ENCODE measurements at regions not wholly inside any gene's neighbourhood (a gene's known extent, or its start where the extent isn't known, plus 50 kb on each side); places are given as distances from the start of the nearest gene placed in this dataset.

GRCh38 chr5:124918618-124919017, 172.2 kb upstream of the ZNF608 start:
- TF ChIP-seq JUND (IDR thresholded peaks at IDR 0.05; ENCODE audit: low read depth), result no peak
- in situ Hi-C loops (cut with HindIII; ENCODE audit: low pct_unique_long_range_greater_than_20kb, low sequenced_read_pairs), result no loop called here

GRCh38 chr5:124919076-124919475, 172.6 kb upstream of the ZNF608 start:
- no peak for TF ChIP-seq JUND (IDR thresholded peaks at IDR 0.05; ENCODE audit: low read depth)
- no peak for DNase-seq (ENCODE audit: low read depth in 1 of 2, low spot score in 1 of 2)
- in situ Hi-C loops (cut with HindIII; ENCODE audit: low pct_unique_long_range_greater_than_20kb, low sequenced_read_pairs), result no loop called here

More at GRCh38 chr5:124918618-124919017, 172.2 kb upstream of the ZNF608 start:
- no peak for DNase-seq (ENCODE audit: low read depth in 1 of 2, low spot score in 1 of 2)

GRCh38 chr5:124919747-124920525, 173.5 kb upstream of the ZNF608 start:
- in situ Hi-C loops (cut with HindIII; ENCODE audit: low pct_unique_long_range_greater_than_20kb, low sequenced_read_pairs), result no loop called here
- TF ChIP-seq JUND (IDR thresholded peaks at IDR 0.05; ENCODE audit: low read depth), result no peak
- DNase-seq (ENCODE audit: low read depth in 1 of 2, low spot score in 1 of 2), result no peak

GRCh38 chr5:124920909-124921666, 174.6 kb upstream of the ZNF608 start:
- no peak for DNase-seq (ENCODE audit: low read depth in 1 of 2, low spot score in 1 of 2)
- TF ChIP-seq JUND (IDR thresholded peaks at IDR 0.05; ENCODE audit: low read depth), result no peak
- in situ Hi-C loops (cut with HindIII; ENCODE audit: low pct_unique_long_range_greater_than_20kb, low sequenced_read_pairs), result no loop called here

- DNase-seq (ENCODE audit: low read depth in 1 of 2, low spot score in 1 of 2), result no peak
- no peak for TF ChIP-seq JUND (IDR thresholded peaks at IDR 0.05; ENCODE audit: low read depth)
- in situ Hi-C loops (cut with HindIII; ENCODE audit: low pct_unique_long_range_greater_than_20kb, low sequenced_read_pairs), result no loop called here
Observed at GRCh38 chr5:124921694-124922093, 175.3 kb upstream of the ZNF608 start.

GRCh38 chr5:124922255-124922975, 176.0 kb upstream of the ZNF608 start:
- in situ Hi-C loops (cut with HindIII; ENCODE audit: low pct_unique_long_range_greater_than_20kb, low sequenced_read_pairs), result no loop called here
- no peak for TF ChIP-seq JUND (IDR thresholded peaks at IDR 0.05; ENCODE audit: low read depth)
- DNase-seq (ENCODE audit: low read depth in 1 of 2, low spot score in 1 of 2), result no peak

GRCh38 chr5:124923131-124923530, 176.7 kb upstream of the ZNF608 start:
- no peak for DNase-seq (ENCODE audit: low read depth in 1 of 2, low spot score in 1 of 2)
- TF ChIP-seq JUND (IDR thresholded peaks at IDR 0.05; ENCODE audit: low read depth), result no peak
- in situ Hi-C loops (cut with HindIII; ENCODE audit: low pct_unique_long_range_greater_than_20kb, low sequenced_read_pairs), result no loop called here

- no peak for DNase-seq (ENCODE audit: low read depth in 1 of 2, low spot score in 1 of 2)
- no peak for TF ChIP-seq JUND (IDR thresholded peaks at IDR 0.05; ENCODE audit: low read depth)
- in situ Hi-C loops (cut with HindIII; ENCODE audit: low pct_unique_long_range_greater_than_20kb, low sequenced_read_pairs), result no loop called here
Observed at GRCh38 chr5:124924729-124925128, 178.3 kb upstream of the ZNF608 start.

- in situ Hi-C loops (cut with HindIII; ENCODE audit: low pct_unique_long_range_greater_than_20kb, low sequenced_read_pairs), result no loop called here
- no peak for TF ChIP-seq JUND (IDR thresholded peaks at IDR 0.05; ENCODE audit: low read depth)
- DNase-seq (ENCODE audit: low read depth in 1 of 2, low spot score in 1 of 2), result no peak
Observed at GRCh38 chr5:124927735-124928134, 181.3 kb upstream of the ZNF608 start.

GRCh38 chr5:124929000-124929399, 182.6 kb upstream of the ZNF608 start:
- in situ Hi-C loops (cut with HindIII; ENCODE audit: low pct_unique_long_range_greater_than_20kb, low sequenced_read_pairs), result no loop called here
- TF ChIP-seq JUND (IDR thresholded peaks at IDR 0.05; ENCODE audit: low read depth), result no peak
- DNase-seq (ENCODE audit: low read depth in 1 of 2, low spot score in 1 of 2), result no peak

GRCh38 chr5:124932791-124933600, 186.6 kb upstream of the ZNF608 start:
- no peak for TF ChIP-seq JUND (IDR thresholded peaks at IDR 0.05; ENCODE audit: low read depth)
- in situ Hi-C loops (cut with HindIII; ENCODE audit: low pct_unique_long_range_greater_than_20kb, low sequenced_read_pairs), result no loop called here
- DNase-seq (ENCODE audit: low read depth in 1 of 2, low spot score in 1 of 2), result no peak

- DNase-seq (ENCODE audit: low read depth in 1 of 2, low spot score in 1 of 2), result no peak
- in situ Hi-C loops (cut with HindIII; ENCODE audit: low pct_unique_long_range_greater_than_20kb, low sequenced_read_pairs), result no loop called here
- no peak for TF ChIP-seq JUND (IDR thresholded peaks at IDR 0.05; ENCODE audit: low read depth)
Observed at GRCh38 chr5:124935065-124935464, 188.6 kb upstream of the ZNF608 start.
